ENCODE measurements at regions not wholly inside any gene's neighbourhood (a gene's known extent, or its start where the extent isn't known, plus 50 kb on each side); places are given as distances from the start of the nearest gene placed in this dataset.
"Not testable (repeated sequence)": the region's sequence is repeated elsewhere in the genome, so short reads cannot be mapped to it uniquely, and the experiment has no call there.

GRCh38 chr4:20196476-20196875 is 55.2 kb upstream of the SLIT2 start:
- DNase-seq = no peak

DNA sequence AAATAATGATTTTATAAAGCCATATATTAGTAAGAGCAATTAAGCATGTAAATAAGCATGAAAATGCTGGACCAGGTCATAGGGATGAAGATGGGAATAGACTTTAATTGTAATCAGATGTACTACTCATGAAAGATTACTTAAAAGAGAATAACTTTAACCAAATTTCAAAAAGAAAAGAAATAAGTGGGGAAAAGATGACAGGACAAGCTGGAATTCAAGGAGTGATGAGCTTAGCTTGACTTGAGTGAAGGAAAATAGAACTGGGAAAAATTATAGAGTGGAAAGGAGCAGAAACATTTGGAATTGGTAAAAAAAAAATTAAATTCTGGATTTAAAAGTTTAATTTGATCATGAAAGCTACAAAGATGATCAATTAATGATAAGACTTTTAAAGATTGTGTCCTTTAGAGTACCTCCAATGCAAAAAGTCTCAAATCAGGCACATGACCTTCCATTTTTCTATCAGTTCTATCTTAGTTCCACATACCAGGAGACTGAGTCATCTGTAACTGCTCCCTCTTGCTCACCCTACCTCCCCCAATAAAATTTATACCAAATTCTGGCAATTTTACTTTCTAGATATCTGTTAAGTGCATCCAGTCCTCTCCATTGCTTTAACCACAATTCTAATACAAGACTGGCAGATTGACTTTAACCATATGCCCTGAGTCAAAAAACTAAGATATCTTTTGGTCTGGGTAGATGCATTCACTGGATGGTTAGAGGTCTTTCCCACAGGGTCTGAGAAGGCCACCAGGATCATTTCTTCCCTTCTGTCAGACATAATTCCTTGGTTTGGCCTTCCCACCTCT is 56.4 kb upstream of the SLIT2 start:
- DNase-seq = no peak

DNA sequence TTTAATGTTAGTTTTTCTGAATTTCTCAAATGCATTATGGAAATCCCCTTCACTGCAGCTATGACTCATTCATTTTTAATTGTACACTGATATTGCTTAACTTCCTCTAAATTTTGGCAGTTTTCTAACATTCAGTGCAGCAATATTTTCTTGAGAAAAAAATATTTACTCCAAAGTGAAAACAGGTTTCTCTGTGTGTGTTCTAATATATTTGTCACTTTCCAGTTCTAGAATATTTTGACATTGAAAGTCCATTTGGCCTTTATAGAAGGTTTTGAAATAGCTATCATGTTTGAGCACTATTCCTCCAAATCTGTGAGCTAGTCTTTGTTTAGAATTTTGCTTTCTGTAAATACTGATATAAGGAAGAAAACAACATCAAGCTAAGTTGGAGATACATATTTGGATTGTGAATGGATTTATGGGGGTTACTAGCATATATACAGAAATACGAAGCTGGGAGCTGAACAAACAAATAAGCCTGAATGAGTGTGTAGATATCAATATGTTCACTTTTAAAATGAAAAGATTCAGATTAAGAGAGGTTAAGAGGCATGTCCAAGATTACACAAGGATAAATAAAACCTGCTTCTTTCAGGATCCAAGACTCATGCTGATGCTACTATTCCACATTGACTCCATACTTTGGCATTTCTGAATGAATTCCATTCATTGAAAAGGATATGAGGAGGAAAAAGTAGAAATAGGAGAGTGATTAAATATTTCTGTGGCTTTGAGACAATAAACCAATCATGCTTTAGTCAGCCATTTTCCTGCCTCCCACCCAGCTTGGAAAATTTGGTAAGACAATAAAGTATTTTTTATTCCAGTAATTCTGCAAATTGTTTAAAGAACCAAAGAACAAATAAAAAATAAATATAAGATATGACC is 57.3 kb upstream of the SLIT2 start:
- no peak for DNase-seq

GRCh38 chr4:20193141-20193936 is 58.4 kb upstream of the SLIT2 start:
- no peak for DNase-seq

GRCh38 chr4:20192736-20193135 is 59.0 kb upstream of the SLIT2 start:
- DNase-seq = no peak

DNA sequence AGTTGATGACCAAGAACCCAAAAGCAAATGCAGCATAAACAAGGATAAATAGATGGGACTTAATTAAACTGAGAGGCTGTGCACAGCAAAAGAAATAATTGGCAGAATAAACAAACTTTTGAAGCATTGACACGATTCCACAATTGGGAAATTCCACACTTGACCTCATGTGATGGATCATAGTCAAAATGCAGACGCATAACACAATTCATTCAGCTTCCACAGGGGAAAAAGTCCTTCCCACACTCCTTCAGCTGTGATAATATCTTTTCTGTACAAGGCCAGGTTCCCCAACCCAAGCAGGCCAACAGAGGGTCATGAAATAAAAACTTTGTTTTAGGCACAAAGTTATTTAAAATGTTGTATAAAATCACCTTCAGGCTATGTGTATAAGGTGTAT is 66.6 kb upstream of the SLIT2 start:
- no peak for DNase-seq

DNA sequence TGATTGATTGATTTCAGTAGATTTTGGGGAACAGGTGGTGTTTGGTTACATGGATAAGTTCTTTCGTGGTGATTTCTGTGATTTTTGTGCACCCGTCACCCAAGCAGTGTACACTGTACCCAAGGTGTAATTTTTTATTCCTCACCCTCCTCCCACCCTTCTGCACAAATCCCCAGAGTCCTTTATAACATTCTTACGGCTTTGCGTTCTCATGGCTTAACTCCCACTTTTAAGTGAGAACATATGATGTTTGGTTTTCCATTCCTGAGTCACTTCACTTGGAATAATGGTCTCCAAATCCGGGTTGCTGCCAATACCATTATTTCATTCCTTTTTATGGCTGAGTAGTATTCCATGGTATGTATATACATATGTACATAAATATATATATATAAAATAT is 68.6 kb upstream of the SLIT2 start:
- DNase-seq = not testable (repeated sequence)

- no peak for DNase-seq
Measured at GRCh38 chr4:20181926-20182325, 69.8 kb upstream of the SLIT2 start.

- DNase-seq = no peak
Measured at GRCh38 chr4:20180509-20180908, 71.2 kb upstream of the SLIT2 start.

GRCh38 chr4:20178902-20179576 is 72.7 kb upstream of the SLIT2 start:
- DNase-seq = no peak

- no peak for DNase-seq
Measured at GRCh38 chr4:20176881-20177280, 74.8 kb upstream of the SLIT2 start.

DNA sequence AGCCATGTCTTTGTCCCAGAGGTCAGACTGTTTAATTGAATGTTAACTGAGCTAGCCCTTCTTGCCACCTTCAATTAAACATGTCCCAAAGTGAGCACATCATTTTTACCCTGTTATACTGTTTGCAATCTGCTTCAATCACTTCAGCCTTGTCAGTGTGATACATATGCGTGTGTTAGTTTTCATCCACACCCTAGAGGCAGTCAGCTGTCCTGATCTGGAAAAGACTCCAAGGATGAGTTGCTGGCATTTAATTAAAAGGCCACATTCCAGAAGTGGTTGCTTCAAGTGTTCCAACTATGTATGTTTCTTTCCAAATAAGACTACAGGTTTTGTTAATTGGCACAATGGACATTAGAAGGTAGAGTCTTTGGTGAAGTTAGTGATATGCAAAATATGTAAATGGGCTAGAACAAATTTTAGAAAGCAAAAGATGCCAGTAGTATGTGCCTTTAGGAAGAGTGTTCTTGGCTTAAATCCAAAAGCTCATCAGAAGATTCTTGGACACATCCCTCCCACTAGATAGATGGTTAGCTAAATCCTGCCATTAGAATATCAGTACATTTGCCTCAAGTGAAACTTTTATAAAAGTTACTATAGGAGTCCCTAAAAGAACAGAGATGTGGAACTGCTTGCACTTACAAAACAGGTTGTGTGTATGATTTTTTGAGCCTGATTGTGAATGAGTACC is 79.5 kb upstream of the SLIT2 start:
- DNase-seq = no peak

DNA sequence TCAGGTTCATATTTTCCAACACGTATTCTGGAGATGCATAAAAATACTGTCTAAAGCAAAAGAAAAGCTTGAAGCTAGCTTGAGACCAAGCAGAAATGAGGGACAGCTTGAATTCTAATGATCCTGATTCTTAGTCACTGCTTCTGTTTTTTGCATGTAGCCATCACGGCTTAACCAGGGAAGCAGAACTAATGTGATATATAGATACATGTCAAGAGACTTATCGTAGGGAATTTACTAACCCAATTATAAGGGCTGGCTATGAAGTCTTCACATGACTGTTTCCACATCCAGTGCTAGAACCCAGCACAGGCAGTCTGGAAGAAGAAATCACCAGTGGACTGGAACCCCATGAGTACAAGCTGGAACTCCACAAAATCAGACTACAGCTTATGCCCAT is 85.2 kb upstream of the SLIT2 start:
- DNase-seq = no peak

DNA sequence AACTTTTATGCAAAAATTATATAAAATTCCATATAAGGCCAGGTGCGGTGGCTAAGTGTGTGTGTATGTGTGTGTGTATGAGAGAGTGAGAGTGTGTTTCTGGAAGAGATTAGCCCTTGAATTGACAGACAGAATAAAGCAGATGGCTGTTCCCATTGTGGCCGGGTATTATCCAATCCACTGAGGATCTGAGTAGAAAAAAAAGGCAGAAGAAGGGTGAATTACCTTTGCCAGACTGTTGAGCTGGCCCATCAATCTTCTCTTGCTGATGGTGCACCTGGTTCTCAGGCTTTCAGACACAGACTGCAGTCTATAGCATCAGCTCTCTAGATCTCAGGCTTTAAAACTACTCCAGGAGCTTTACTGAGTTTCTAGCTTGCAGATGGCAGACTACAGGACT is 92.2 kb upstream of the SLIT2 start:
- DNase-seq = no peak

DNA sequence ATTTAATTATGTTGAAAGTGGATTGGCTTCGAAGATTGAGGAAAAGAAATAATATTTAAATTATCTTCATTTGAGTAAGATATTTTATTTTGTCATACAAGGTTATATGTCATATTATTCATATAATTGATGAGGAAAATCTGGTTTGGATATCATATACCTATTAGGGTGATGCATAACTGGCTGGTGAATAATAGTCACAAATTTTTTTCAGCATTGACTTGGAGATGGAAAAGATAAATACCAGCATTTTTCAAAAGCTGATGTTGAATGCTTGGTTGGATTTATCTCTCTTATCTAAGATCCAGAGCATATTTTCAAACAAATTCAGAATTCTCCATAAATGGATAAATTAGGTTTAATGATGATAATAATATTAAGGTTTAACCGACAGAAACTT is 93.5 kb upstream of the SLIT2 start:
- no peak for DNase-seq

DNA sequence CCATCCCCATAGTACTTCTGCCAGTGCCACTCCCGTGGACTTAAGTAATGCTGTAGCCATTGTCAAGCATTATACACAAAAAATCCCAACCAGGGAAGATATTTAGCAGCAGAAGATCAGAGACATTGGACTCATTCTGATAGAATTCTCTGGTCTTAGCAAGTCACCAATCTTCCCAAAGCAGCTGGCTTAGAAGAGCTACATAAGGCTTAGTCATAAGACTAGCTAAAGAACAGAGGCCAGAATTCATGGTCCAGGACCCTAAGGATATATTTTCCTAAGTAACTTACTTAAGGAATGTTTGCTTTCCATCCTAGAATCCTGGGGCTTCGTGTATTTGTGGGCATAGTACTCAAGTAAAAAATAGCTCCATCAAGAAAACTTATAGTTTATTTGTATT is 100.3 kb upstream of the SLIT2 start:
- no peak for DNase-seq

- DNase-seq = not testable (repeated sequence)
Measured at GRCh38 chr4:20149143-20149542, 102.6 kb upstream of the SLIT2 start.

DNA sequence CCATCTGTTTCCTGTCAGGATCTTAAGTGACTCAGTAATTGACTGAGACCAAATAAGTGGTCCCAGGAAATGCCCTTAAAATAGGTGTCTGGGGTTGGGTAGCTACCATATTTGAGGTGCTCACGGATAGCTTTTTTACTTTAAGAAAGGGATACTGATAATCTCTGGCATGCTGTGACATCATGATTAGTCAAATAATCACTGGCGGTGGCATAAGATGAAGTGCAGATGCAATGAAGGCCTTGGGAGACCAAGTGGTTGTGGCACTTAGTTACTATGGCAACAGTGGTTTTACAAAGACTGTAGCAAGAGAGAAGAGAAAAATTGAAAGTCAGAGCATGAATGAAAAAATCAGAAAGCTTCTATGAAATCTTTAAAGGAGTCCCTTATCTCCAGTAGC is 114.5 kb upstream of the SLIT2 start:
- peak; percentile 25 for DNase-seq

- no peak for DNase-seq
Measured at GRCh38 chr4:20127626-20128025, 124.1 kb upstream of the SLIT2 start.

- DNase-seq = no peak
Measured at GRCh38 chr4:20126906-20127305, 124.8 kb upstream of the SLIT2 start.

GRCh38 chr4:20124317-20125026 is 127.2 kb upstream of the SLIT2 start:
- DNase-seq = no peak

All from T1000 (cell line).